ENCODE measurements at regions not wholly inside any gene's neighbourhood (a gene's known extent, or its start where the extent isn't known, plus 50 kb on each side); places are given as distances from the start of the nearest gene placed in this dataset.

GRCh38 chr1:164154622-164155021 lies 404.4 kb upstream of the PBX1 start:
- TF ChIP-seq CTCF (IDR thresholded peaks at IDR 0.05) (no peak), TCF7 (CRISPR knock-in tag; IDR thresholded peaks at IDR 0.05; ENCODE audit: low read depth) (no peak), USF1 (CRISPR knock-in tag; IDR thresholded peaks at IDR 0.05) (no peak), STAT6 (CRISPR knock-in tag; conservative IDR thresholded peaks at IDR 0.05; ENCODE audit: low read depth) (no peak), ETV6 (CRISPR knock-in tag; IDR thresholded peaks at IDR 0.05) (no peak), GABPB1 (CRISPR knock-in tag; IDR thresholded peaks at IDR 0.05) (no peak), ZNF317 (CRISPR knock-in tag; IDR thresholded peaks at IDR 0.05; ENCODE audit: borderline replicate concordance, low read depth) (no peak), FOXP4 (CRISPR knock-in tag; IDR thresholded peaks at IDR 0.05) (no peak), MLX (CRISPR knock-in tag; IDR thresholded peaks at IDR 0.05) (no peak), ESRRA (CRISPR knock-in tag; IDR thresholded peaks at IDR 0.05; ENCODE audit: borderline replicate concordance) (no peak), E2F4 (CRISPR knock-in tag; IDR thresholded peaks at IDR 0.05; ENCODE audit: borderline replicate concordance, low read depth) (no peak), AFF4 (CRISPR knock-in tag; IDR thresholded peaks at IDR 0.05; ENCODE audit: borderline replicate concordance) (no peak), MAX (CRISPR knock-in tag; IDR thresholded peaks at IDR 0.05) (no peak)

Data from WTC11 (cell line).